ENCODE measurements at regions not wholly inside any gene's neighbourhood (a gene's known extent, or its start where the extent isn't known, plus 50 kb on each side); places are given as distances from the start of the nearest gene placed in this dataset.

DNA sequence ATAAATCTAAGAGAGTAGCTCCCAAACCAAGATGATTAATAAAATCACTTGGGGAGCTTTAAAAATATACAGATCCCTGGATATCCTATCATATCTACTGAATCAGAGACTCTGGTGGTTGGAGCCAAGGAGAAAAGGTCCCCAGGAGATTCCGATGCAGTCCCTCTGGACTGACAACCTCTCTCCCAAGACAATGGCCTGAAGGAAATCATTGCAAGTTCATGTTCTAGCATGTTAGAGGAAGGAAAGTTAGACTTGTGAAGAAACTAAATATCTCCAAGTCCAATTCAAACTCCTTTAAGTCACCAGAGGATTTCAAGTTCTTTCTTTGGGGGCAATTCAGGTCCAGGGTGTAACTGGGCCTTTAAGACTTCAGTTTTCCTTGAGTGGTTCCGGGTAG is 84.7 kb upstream of the MEDAG start:
- TF ChIP-seq, protein P1, sequence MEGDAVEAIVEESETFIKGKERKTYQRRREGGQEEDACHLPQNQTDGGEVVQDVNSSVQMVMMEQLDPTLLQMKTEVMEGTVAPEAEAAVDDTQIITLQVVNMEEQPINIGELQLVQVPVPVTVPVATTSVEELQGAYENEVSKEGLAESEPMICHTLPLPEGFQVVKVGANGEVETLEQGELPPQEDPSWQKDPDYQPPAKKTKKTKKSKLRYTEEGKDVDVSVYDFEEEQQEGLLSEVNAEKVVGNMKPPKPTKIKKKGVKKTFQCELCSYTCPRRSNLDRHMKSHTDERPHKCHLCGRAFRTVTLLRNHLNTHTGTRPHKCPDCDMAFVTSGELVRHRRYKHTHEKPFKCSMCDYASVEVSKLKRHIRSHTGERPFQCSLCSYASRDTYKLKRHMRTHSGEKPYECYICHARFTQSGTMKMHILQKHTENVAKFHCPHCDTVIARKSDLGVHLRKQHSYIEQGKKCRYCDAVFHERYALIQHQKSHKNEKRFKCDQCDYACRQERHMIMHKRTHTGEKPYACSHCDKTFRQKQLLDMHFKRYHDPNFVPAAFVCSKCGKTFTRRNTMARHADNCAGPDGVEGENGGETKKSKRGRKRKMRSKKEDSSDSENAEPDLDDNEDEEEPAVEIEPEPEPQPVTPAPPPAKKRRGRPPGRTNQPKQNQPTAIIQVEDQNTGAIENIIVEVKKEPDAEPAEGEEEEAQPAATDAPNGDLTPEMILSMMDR (IDR thresholded peaks at IDR 0.05; ENCODE audit: control extremely low read depth in 1 of 3, insufficient read depth in 1 of 3, low read depth in 1 of 3, low read length in 3 of 3): no peak
- TF ChIP-seq RAD21 (IDR thresholded peaks at IDR 0.05 in 1 of 2, conservative IDR thresholded peaks at IDR 0.05 in 1 of 2; ENCODE audit: low read depth in 2 of 2, low read length in 2 of 2) (no peak), RBBP5 (IDR thresholded peaks at IDR 0.05; ENCODE audit: borderline replicate concordance, low read depth, low read length) (no peak), SRF (IDR thresholded peaks at IDR 0.05; ENCODE audit: low read depth, low read length) (no peak), RFX5 (IDR thresholded peaks at IDR 0.05; ENCODE audit: borderline replicate concordance, low read depth, low read length) (no peak), YY1 (IDR thresholded peaks at IDR 0.05; ENCODE audit: low read depth, low read length) (no peak)
- TF ChIP-seq, protein P2, sequence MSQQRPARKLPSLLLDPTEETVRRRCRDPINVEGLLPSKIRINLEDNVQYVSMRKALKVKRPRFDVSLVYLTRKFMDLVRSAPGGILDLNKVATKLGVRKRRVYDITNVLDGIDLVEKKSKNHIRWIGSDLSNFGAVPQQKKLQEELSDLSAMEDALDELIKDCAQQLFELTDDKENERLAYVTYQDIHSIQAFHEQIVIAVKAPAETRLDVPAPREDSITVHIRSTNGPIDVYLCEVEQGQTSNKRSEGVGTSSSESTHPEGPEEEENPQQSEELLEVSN (IDR thresholded peaks at IDR 0.05): no peak

Data from H1 (cell line).